CD14-positive monocyte (primary cell): ENCODE measurements at regions not wholly inside any gene's neighbourhood (a gene's known extent, or its start where the extent isn't known, plus 50 kb on each side); places are given as distances from the start of the nearest gene placed in this dataset.

Experiments used
- DNase-seq, 3 donors: peaks; one replicate each; pipeline ENCODE4 v3.0.0-alpha.2; 2011 to 2022
- H2AFZ ChIP-seq: 2 replicates; pipeline ENCODE4 v1.6.0; 2012; ENCODE audit warnings: mild to moderate bottlenecking, low read depth, low read length, inconsistent platforms; ENCODE audit not compliant: insufficient read depth, poor library complexity, severe bottlenecking
- H3K27ac ChIP-seq, 2 donors: 1 replicate in 1 of 2; 2 replicates in 1 of 2; pipeline ENCODE4 v1.5.1; 2012 to 2013; ENCODE audit warnings: low read length in 2 of 2, control low read depth in 1 of 2, inconsistent platforms in 1 of 2, low read depth in 1 of 2, mild to moderate bottlenecking in 1 of 2
- H3K27me3 ChIP-seq, 2 donors: one replicate each; pipeline versions ENCODE4 v1.6.0 to v1.6.1; 2011 to 2013; ENCODE audit warnings: low read length in 2 of 2; ENCODE audit not compliant: control insufficient read depth in 2 of 2, insufficient read depth in 2 of 2
- H3K36me3 ChIP-seq, 2 donors: replicated peaks in 1 of 2; 1 replicate in 1 of 2; 2 replicates in 1 of 2; pipeline versions ENCODE4 v1.5.1 to v1.6.1; 2012 to 2013; ENCODE audit warnings: low read length in 2 of 2, control low read depth in 1 of 2, inconsistent platforms in 1 of 2, mild to moderate bottlenecking in 1 of 2; ENCODE audit not compliant: insufficient read depth in 2 of 2, control insufficient read depth in 1 of 2
- H3K4me1 ChIP-seq, 2 donors: 1 replicate in 1 of 2; 2 replicates in 1 of 2; pipeline versions ENCODE4 v1.5.1 to v1.6.1; 2012 to 2013; ENCODE audit warnings: low read length in 2 of 2, control low read depth in 1 of 2, inconsistent platforms in 1 of 2, mild to moderate bottlenecking in 1 of 2, moderate library complexity in 1 of 2; ENCODE audit not compliant: insufficient read depth in 2 of 2, control insufficient read depth in 1 of 2
- H3K4me2 ChIP-seq: replicated peaks from 2 replicates; pipeline ENCODE3; 2012; ENCODE audit warnings: low read length, moderate library complexity, mild to moderate bottlenecking; ENCODE audit not compliant: poor library complexity, severe bottlenecking; ENCODE audit errors: extremely low read depth
- H3K4me3 ChIP-seq, 3 experiments: fragments of 200-600 bp in 1 of 3; sonication (generic) in 1 of 3; replicated peaks in 1 of 3; 1 replicate in 2 of 3; 2 replicates in 1 of 3; pipeline ENCODE4 v1.5.1; 2011 to 2013; ENCODE audit warnings: low read length in 3 of 3, mild to moderate bottlenecking in 3 of 3, control low read depth in 2 of 3, low read depth in 2 of 3, inconsistent platforms in 1 of 3, moderate library complexity in 1 of 3
- H3K79me2 ChIP-seq: 2 replicates; pipeline ENCODE4 v1.6.0; 2012; ENCODE audit warnings: mild to moderate bottlenecking, control low read depth, inconsistent platforms, low read length, moderate library complexity; ENCODE audit not compliant: insufficient read depth
- H3K9ac ChIP-seq: 2 replicates; pipeline ENCODE4 v1.6.0; 2017; ENCODE audit warnings: low read length, mild to moderate bottlenecking; ENCODE audit not compliant: insufficient read depth, poor library complexity, severe bottlenecking
- H3K9me3 ChIP-seq, 2 donors: replicated peaks in 1 of 2; 1 replicate in 1 of 2; 2 replicates in 1 of 2; pipeline versions ENCODE4 v1.5.1 to v1.6.1; 2012 to 2013; ENCODE audit warnings: low read length in 2 of 2, control low read depth in 1 of 2; ENCODE audit not compliant: control insufficient read depth in 1 of 2, insufficient read depth in 1 of 2
- H4K20me1 ChIP-seq: 2 replicates; pipeline ENCODE4 v1.6.0; 2012; ENCODE audit warnings: mild to moderate bottlenecking, low read length, control low read depth, moderate library complexity; ENCODE audit not compliant: insufficient read depth
- H3K27ac Mint-ChIP-seq, 7 donors: one replicate each; pipeline ENCODE4 v1.8.0; 2020; ENCODE audit warnings: mild to moderate bottlenecking in 7 of 7, mixed read lengths in 7 of 7, moderate library complexity in 6 of 7, inconsistent platforms in 2 of 7
- H3K27me3 Mint-ChIP-seq, 3 donors: one replicate each; pipeline ENCODE4 v1.8.0; 2021 to 2022; ENCODE audit warnings: low read depth in 3 of 3, mild to moderate bottlenecking in 3 of 3, mixed read lengths in 3 of 3, moderate library complexity in 3 of 3, inconsistent platforms in 1 of 3
- H3K36me3 Mint-ChIP-seq, 2 donors: one replicate each; pipeline ENCODE4 v1.8.0; 2020; ENCODE audit warnings: mixed read lengths in 2 of 2, inconsistent platforms in 1 of 2, mild to moderate bottlenecking in 1 of 2
- H3K4me1 Mint-ChIP-seq: one replicate; pipeline ENCODE4 v1.8.0; 2020; ENCODE audit warnings: mild to moderate bottlenecking, mixed read lengths
- H3K4me3 Mint-ChIP-seq, 2 donors: one replicate each; pipeline ENCODE4 v1.8.0; 2020; ENCODE audit warnings: mild to moderate bottlenecking in 2 of 2, mixed read lengths in 2 of 2, moderate library complexity in 1 of 2
- H3K9me3 Mint-ChIP-seq, 7 donors: one replicate each; pipeline ENCODE4 v1.8.0; 2020 to 2022; ENCODE audit warnings: mixed read lengths in 7 of 7, mild to moderate bottlenecking in 6 of 7, moderate library complexity in 6 of 7, inconsistent platforms in 2 of 7
- WGBS: methylation state at CpG from one replicate; pipeline ENCODE4 v1.1.5; 2013; ENCODE audit warnings: missing lambda C conversion rate; ENCODE audit not compliant: insufficient coverage; 5-methylcytosine and 5-hydroxymethylcytosine counted together
- intact Hi-C, 2 donors: fragments of 100-400 bp; cut with micrococcal nuclease; formaldehyde crosslinking; loops; one replicate each; pipeline versions ENCODE4 v1.15.0 to v1.15.1; 2023
- TF ChIP-seq, protein P1 (sequence below): fragments of 200-600 bp; IDR thresholded peaks from one replicate; pipeline ENCODE4 v1.8.0; 2022; ENCODE audit warnings: antibody characterized with exemption, mild to moderate bottlenecking

GRCh38 chr2:48259811-48260210 is 54.7 kb upstream of the FOXN2 start:
- no peaks in the 10 kb centered on the region for H3K9me3 ChIP-seq
- peaks cover 3 to 12% of the 10 kb centered on the region in 2 donors for H3K36me3 Mint-ChIP-seq
- peaks cover 0 to 3% (median 0%) of the 10 kb centered on the region in 7 donors for H3K9me3 Mint-ChIP-seq
- no CpG with 5 or more reads among the region's 1 CpG for WGBS
- TF ChIP-seq, protein P1, sequence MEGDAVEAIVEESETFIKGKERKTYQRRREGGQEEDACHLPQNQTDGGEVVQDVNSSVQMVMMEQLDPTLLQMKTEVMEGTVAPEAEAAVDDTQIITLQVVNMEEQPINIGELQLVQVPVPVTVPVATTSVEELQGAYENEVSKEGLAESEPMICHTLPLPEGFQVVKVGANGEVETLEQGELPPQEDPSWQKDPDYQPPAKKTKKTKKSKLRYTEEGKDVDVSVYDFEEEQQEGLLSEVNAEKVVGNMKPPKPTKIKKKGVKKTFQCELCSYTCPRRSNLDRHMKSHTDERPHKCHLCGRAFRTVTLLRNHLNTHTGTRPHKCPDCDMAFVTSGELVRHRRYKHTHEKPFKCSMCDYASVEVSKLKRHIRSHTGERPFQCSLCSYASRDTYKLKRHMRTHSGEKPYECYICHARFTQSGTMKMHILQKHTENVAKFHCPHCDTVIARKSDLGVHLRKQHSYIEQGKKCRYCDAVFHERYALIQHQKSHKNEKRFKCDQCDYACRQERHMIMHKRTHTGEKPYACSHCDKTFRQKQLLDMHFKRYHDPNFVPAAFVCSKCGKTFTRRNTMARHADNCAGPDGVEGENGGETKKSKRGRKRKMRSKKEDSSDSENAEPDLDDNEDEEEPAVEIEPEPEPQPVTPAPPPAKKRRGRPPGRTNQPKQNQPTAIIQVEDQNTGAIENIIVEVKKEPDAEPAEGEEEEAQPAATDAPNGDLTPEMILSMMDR, result no peak
- intact Hi-C loops, result loop anchor here in 1 of 2 donors (10.0 kb wide), 1 partner anchor 45 kb away; no protein-coding TSS in a partner anchor
- H3K4me1 Mint-ChIP-seq, result peaks cover 29% of the 10 kb centered on the region
- no peak overlapping the region for H3K27ac Mint-ChIP-seq
- H3K4me3 ChIP-seq, result no peak overlapping the region
- no peak overlapping the region for H2AFZ ChIP-seq
- H3K4me1 ChIP-seq, result peaks cover 42 to 48% of the 10 kb centered on the region in 2 donors
- peaks cover 0 to 1% (median 0%) of the 10 kb centered on the region in 3 donors for H3K27me3 Mint-ChIP-seq
- H3K79me2 ChIP-seq, result peaks cover 7% of the 10 kb centered on the region
- no peaks in the 10 kb centered on the region for H4K20me1 ChIP-seq
- no peak overlapping the region for H3K27ac ChIP-seq
- peaks cover 0 to 4% of the 10 kb centered on the region in 2 donors for H3K36me3 ChIP-seq
- H3K4me2 ChIP-seq, result no peak overlapping the region
- DNase-seq, result no peak
- H3K27me3 ChIP-seq, result no peaks in the 10 kb centered on the region
- H3K4me3 Mint-ChIP-seq, result no peak overlapping the region
- no peak overlapping the region for H3K9ac ChIP-seq

DNA sequence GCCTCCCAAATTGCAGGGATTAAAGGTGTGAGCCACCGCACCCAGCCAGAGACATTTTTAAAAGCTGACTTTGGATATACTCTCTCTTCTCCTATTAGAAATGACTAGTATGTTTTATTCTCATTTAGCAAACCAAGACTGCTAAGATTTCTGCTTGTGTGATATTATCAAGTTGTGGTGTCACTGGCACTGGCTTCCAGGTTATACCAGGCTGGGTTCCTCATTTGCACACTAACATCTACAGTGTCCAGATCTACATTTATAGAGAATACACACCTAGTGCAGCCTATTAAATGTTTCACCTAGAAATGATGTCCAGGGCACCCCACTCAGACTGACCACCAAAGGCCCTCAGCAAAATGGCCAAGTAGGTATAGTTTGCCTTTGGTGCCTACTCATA is 49.9 kb upstream of the FOXN2 start:
- no peaks in the 10 kb centered on the region for H3K9me3 ChIP-seq
- H3K4me3 ChIP-seq, result no peak overlapping the region
- H3K4me2 ChIP-seq, result no peak overlapping the region
- intact Hi-C loops, result no loop called here
- Mint-ChIP-seq H3K36me3 (peaks cover 12 to 33% of the 10 kb centered on the region in 2 donors), H3K27ac (peak overlapping the region in 3 of 7 donors; percentile 10 to 78 (median 28)), H3K27me3 (peaks cover 0 to 1% (median 0%) of the 10 kb centered on the region in 3 donors), H3K9me3 (peaks cover 0 to 4% (median 2%) of the 10 kb centered on the region in 7 donors), H3K4me1 (peaks cover 28% of the 10 kb centered on the region), H3K4me3 (no peak overlapping the region)
- DNase-seq, result no peak
- peaks cover 0 to 4% of the 10 kb centered on the region in 2 donors for H3K36me3 ChIP-seq
- no CpG with 5 or more reads among the region's 1 CpG for WGBS
- TF ChIP-seq, protein P1, result no peak
- H3K9ac ChIP-seq, result no peak overlapping the region
- no peaks in the 10 kb centered on the region for H3K79me2 ChIP-seq
- peaks cover 12 to 20% of the 10 kb centered on the region in 2 donors for H3K4me1 ChIP-seq
- no peak overlapping the region for H2AFZ ChIP-seq
- H4K20me1 ChIP-seq, result no peaks in the 10 kb centered on the region
- H3K27me3 ChIP-seq, result no peaks in the 10 kb centered on the region
- H3K27ac ChIP-seq, result no peak overlapping the region
